Spinal cord (tissue), 9 donors: ENCODE measurements at regions not wholly inside any gene's neighbourhood (a gene's known extent, or its start where the extent isn't known, plus 50 kb on each side); places are given as distances from the start of the nearest gene placed in this dataset.

Source experiments
- DNase-seq, 6 donors: peaks; one replicate each; pipeline versions ENCODE4 v3.0.0 to v3.0.0-alpha.2; 2013 to 2015; ENCODE audit warnings: low spot score in 6 of 6, low read depth in 4 of 6
- H3K27ac ChIP-seq: one replicate; pipeline ENCODE4 v1.5.1; 2013; ENCODE audit warnings: low read depth, low read length, control low read depth
- H3K27me3 ChIP-seq: one replicate; pipeline ENCODE4 v1.6.1; 2013; ENCODE audit warnings: low read length; ENCODE audit not compliant: control insufficient read depth, insufficient read depth
- H3K36me3 ChIP-seq: one replicate; pipeline ENCODE4 v1.6.1; 2013; ENCODE audit warnings: low read length; ENCODE audit not compliant: control insufficient read depth, insufficient read depth
- H3K4me1 ChIP-seq: one replicate; pipeline ENCODE4 v1.6.1; 2013; ENCODE audit warnings: low read length; ENCODE audit not compliant: control insufficient read depth, insufficient read depth
- H3K4me3 ChIP-seq: one replicate; pipeline ENCODE4 v1.5.1; 2013; ENCODE audit warnings: low read depth, low read length, control low read depth
- H3K9me3 ChIP-seq: one replicate; pipeline ENCODE4 v1.6.1; 2013; ENCODE audit warnings: low read length; ENCODE audit not compliant: control insufficient read depth, insufficient read depth
- WGBS: methylation state at CpG from one replicate; pipeline ENCODE4 v1.1.5; 2013; ENCODE audit warnings: missing lambda C conversion rate; ENCODE audit not compliant: insufficient coverage; 5-methylcytosine and 5-hydroxymethylcytosine counted together
- donor health status: healthy.

DNA sequence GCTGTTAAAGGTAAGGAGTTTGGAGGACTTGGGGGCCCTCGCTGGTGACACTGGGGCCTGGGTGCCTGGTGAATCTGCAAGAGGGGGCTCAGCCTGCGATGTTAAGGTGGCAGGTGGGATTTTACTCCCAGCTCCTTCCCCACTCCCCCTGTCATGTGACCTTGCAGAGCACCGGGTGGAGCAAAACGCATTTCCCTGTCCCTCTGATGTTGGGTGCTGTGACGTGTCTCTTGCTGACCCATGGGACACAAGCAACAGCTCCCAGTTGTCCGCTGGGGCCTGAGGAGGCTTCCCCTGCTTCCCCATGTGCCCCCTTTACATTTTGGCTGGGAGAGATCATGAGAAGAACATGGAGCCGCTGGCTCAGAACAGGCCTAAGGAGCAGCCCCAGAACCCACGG, 319.0 kb downstream of the MATN1 start:
- Histone ChIP-seq H3K36me3 (no peaks in the 10 kb centered on the region), H3K4me3 (no peak overlapping the region), H3K9me3 (no peaks in the 10 kb centered on the region), H3K27ac (no peak overlapping the region), H3K27me3 (no peaks in the 10 kb centered on the region), H3K4me1 (peaks cover 11% of the 10 kb centered on the region)
- WGBS = 60% methylated on average over 7 of the region's 8 CpGs
- DNase-seq = no peak

DNA sequence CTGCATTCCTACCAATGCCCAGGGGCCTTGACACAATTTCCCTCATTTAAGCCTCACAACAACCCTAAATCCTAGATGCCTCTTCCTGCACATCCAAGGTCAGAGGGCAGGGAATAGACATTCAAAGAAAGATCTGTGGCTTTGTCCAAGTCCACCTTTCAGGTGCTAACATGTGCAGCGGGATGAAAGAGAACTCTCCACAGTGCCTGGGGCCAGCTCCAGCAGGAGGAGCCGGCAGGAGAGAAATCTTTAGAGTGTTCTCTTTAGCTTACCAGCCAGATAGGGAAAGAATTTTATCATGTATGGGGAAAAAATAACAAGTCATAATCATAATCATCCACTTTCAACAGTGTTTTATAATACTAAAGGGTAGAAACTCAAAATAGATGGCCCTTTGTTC, 319.7 kb downstream of the MATN1 start:
- H3K4me1 ChIP-seq = peaks cover 11% of the 10 kb centered on the region
- H3K27me3 ChIP-seq = no peaks in the 10 kb centered on the region
- no peak for DNase-seq
- no peak overlapping the region for H3K4me3 ChIP-seq
- no peaks in the 10 kb centered on the region for H3K9me3 ChIP-seq
- H3K27ac ChIP-seq = no peak overlapping the region
- WGBS = 88% methylated on average over 1 of the region's 2 CpGs
- H3K36me3 ChIP-seq = no peaks in the 10 kb centered on the region

DNA sequence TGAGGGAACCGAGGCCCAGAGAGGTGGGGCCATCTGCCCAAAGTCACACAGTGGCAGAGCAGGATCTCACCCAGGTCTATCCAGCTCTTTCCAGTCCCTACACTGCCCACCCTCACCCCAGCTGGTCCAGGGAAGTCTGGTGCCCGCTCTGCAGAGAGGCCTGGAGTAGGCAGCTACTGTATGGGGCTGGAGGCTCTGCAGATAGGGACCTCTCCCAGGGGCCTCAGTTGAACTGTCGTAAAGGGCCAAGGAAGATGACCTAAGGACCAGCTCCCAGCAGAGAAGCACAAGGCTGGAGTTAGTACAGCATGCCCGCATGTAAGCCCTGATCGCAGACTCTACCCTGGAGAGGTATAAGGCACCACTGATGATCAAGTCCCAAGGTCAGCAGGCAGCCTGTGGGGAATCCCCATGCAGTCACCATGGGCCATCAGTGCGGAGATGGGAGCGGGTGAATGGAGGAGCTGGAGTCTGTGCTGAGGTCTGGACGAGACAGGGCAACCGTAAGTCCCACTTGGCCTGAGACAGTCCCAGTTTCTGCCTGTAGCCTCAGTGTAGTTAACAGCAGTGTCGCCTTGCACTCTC, 320.2 kb downstream of the MATN1 start:
- Histone ChIP-seq H3K4me1 (peaks cover 11% of the 10 kb centered on the region), H3K9me3 (no peaks in the 10 kb centered on the region), H3K36me3 (no peaks in the 10 kb centered on the region), H3K27me3 (no peaks in the 10 kb centered on the region), H3K4me3 (no peak overlapping the region), H3K27ac (no peak overlapping the region)
- WGBS = 92% methylated on average over 9 of the region's 10 CpGs
- DNase-seq = no peak

DNA sequence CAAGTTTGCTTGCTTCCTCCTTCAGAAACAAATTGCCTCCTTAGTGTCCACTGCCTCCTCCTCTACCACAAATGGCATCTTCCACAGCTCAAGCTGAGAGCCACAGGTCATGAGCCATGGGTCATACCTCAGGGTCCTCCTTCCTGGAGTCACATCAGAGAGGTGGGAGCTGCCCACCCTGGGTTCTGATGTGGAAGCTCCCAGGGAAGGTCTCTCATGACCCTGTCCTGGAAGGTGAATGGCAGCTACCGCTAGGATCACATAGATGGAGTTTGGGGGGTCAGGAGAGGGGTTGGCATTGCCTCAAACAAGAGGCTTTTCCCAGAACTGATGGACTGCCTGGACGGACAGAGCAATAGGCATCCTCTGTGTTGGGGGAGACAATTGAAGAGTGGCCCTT, 321.4 kb downstream of the MATN1 start:
- no peak for DNase-seq
- no peaks in the 10 kb centered on the region for H3K27me3 ChIP-seq
- H3K36me3 ChIP-seq = no peaks in the 10 kb centered on the region
- WGBS = 75% methylated on average over 2 of the region's 2 CpGs
- H3K4me1 ChIP-seq = peaks cover 8% of the 10 kb centered on the region
- no peaks in the 10 kb centered on the region for H3K9me3 ChIP-seq
- no peak overlapping the region for H3K27ac ChIP-seq
- H3K4me3 ChIP-seq = no peak overlapping the region

DNA sequence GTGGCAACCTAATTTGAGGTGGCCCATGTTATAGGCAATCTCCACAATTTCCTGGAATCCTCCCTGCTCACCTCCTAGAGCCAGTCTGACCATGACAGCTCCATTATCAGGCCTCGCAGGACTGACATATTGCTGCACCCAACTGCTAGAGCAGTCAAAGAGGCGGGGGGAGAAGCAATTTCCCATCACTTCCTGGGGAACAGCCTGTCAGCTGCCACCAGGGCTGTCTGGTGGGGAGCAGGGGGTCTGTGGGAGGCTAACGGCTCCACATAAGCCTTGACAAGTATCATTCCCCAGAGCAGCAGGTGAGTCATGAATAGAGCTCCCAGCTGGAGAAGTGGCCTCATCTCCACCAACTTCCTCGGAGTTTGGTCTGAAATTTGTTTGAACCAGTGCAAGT, 322.9 kb downstream of the MATN1 start:
- 63% methylated on average over 1 of the region's 4 CpGs for WGBS
- no peak overlapping the region for H3K27ac ChIP-seq

DNA sequence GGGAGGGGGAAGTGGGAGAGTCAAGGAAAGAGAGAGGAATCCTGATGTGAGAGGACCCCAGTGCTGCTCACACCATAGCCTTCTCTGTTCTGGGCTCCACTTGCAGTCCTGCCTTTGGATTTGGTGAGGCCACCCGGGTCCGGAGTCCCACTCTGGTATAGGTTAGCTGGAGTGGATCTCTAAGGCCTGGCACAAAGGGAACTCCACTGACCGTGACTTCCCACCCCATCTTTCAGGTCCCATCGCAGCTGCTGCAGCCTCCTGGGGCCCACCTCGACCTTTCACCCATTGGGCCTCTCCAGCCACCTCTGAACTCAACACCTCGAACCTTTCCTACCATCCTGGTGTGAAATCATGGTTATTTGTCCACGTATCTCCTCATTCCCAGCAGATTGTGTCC, 324.4 kb downstream of the MATN1 start:
- WGBS = 90% methylated on average over 5 of the region's 7 CpGs
- DNase-seq = no peak
- no peak overlapping the region for H3K27ac ChIP-seq
- no peaks in the 10 kb centered on the region for H3K27me3 ChIP-seq
- H3K4me1 ChIP-seq = no peaks in the 10 kb centered on the region
- no peaks in the 10 kb centered on the region for H3K9me3 ChIP-seq
- H3K4me3 ChIP-seq = no peak overlapping the region
- H3K36me3 ChIP-seq = no peaks in the 10 kb centered on the region

More for the DNA sequence above, 322.9 kb downstream of the MATN1 start:
- H3K36me3 ChIP-seq = no peaks in the 10 kb centered on the region
- H3K4me3 ChIP-seq = no peak overlapping the region
- H3K4me1 ChIP-seq = no peaks in the 10 kb centered on the region
- DNase-seq = no peak
- H3K27me3 ChIP-seq = no peaks in the 10 kb centered on the region
- no peaks in the 10 kb centered on the region for H3K9me3 ChIP-seq

DNA sequence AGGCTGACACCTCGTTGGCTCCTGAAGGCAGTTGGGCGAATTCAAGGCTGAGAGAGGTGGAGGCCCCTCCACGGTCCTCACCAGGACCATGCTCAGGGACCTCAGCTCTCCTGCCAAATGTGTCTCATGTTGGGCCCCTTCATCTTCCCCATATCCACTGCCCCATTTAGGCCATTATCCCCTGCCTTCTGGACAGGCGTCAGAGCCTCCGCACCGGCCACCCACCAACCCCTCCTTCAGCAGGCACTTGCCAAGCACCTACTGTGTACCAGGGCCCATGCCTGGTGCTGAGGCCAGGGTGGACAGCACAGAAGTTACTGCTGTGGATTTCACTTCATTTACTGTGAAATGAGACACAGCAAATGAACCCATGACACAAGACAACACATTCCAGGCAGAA, 325.8 kb downstream of the MATN1 start:
- Histone ChIP-seq H3K4me3 (no peak overlapping the region), H3K27ac (no peak overlapping the region), H3K9me3 (no peaks in the 10 kb centered on the region), H3K4me1 (no peaks in the 10 kb centered on the region), H3K27me3 (no peaks in the 10 kb centered on the region), H3K36me3 (no peaks in the 10 kb centered on the region)
- DNase-seq = no peak
- 93% methylated on average over 6 of the region's 6 CpGs for WGBS

GRCh38 chr1:30395631-30396030, 327.8 kb downstream of the MATN1 start:
- H3K4me3 ChIP-seq = no peak overlapping the region
- DNase-seq = peak in 1 of 6 donors; percentile 26
- H3K4me1 ChIP-seq = no peaks in the 10 kb centered on the region
- H3K36me3 ChIP-seq = no peaks in the 10 kb centered on the region
- H3K9me3 ChIP-seq = no peaks in the 10 kb centered on the region
- no CpG with 5 or more reads among the region's 2 CpGs for WGBS
- H3K27me3 ChIP-seq = no peaks in the 10 kb centered on the region
- no peak overlapping the region for H3K27ac ChIP-seq

GRCh38 chr1:30388386-30388785, 335.0 kb downstream of the MATN1 start:
- H3K36me3 ChIP-seq = no peaks in the 10 kb centered on the region
- H3K4me3 ChIP-seq = no peak overlapping the region
- DNase-seq = no peak
- no peaks in the 10 kb centered on the region for H3K9me3 ChIP-seq
- no peak overlapping the region for H3K27ac ChIP-seq
- no peaks in the 10 kb centered on the region for H3K4me1 ChIP-seq
- H3K27me3 ChIP-seq = no peaks in the 10 kb centered on the region
- 84% methylated on average over 3 of the region's 4 CpGs for WGBS

GRCh38 chr1:30386156-30386926, 337.0 kb downstream of the MATN1 start:
- no peak overlapping the region for H3K4me3 ChIP-seq
- no peak for DNase-seq
- no peak overlapping the region for H3K27ac ChIP-seq
- H3K9me3 ChIP-seq = no peaks in the 10 kb centered on the region
- H3K36me3 ChIP-seq = no peaks in the 10 kb centered on the region
- 65% methylated on average over 9 of the region's 17 CpGs for WGBS
- peaks cover 3% of the 10 kb centered on the region for H3K27me3 ChIP-seq
- H3K4me1 ChIP-seq = peaks cover 1% of the 10 kb centered on the region
